OCI-LY1 (cell line): ENCODE measurements at regions not wholly inside any gene's neighbourhood (a gene's known extent, or its start where the extent isn't known, plus 50 kb on each side); places are given as distances from the start of the nearest gene placed in this dataset.

ENCODE experiments used
- H2AFZ ChIP-seq: fragments of 200-600 bp; sonication (generic), shearing (Covaris generic); 2 replicates; pipeline ENCODE4 v1.6.0; 2014; ENCODE audit warnings: antibody characterized with exemption, mild to moderate bottlenecking, low read length
- H3F3A ChIP-seq: fragments of 200-600 bp; sonication (generic), shearing (Covaris generic); 2 replicates; pipeline ENCODE4 v1.6.0; 2014; ENCODE audit warnings: mild to moderate bottlenecking, antibody characterized with exemption, low read length, moderate library complexity; ENCODE audit not compliant: insufficient read depth
- H3K27ac ChIP-seq: fragments of 200-600 bp; sonication (generic); 2 replicates; pipeline ENCODE4 v1.5.1; 2014; ENCODE audit warnings: low read length, mixed run types, mild to moderate bottlenecking, low read depth; ENCODE audit not compliant: poor library complexity, severe bottlenecking
- H3K27me3 ChIP-seq: fragments of 200-600 bp; sonication (generic); 2 replicates; pipeline ENCODE4 v1.6.0; 2014; ENCODE audit warnings: antibody characterized with exemption, mild to moderate bottlenecking, low read length, moderate library complexity; ENCODE audit not compliant: insufficient read depth
- H3K36me3 ChIP-seq: fragments of 200-600 bp; sonication (generic); 2 replicates; pipeline ENCODE4 v1.6.1; 2014; ENCODE audit warnings: mild to moderate bottlenecking, antibody characterized with exemption, low read length, moderate library complexity, mixed read lengths; ENCODE audit not compliant: insufficient read depth
- H3K4me1 ChIP-seq: fragments of 200-600 bp; sonication (generic); 2 replicates; pipeline ENCODE4 v1.5.1; 2014; ENCODE audit warnings: mild to moderate bottlenecking, low read length, moderate library complexity; ENCODE audit not compliant: insufficient read depth, severe bottlenecking
- H3K4me2 ChIP-seq: fragments of 200-600 bp; sonication (generic), shearing (Covaris generic); 2 replicates; pipeline ENCODE4 v1.6.1; 2014; ENCODE audit warnings: low read length
- H3K4me3 ChIP-seq: fragments of 200-600 bp; sonication (generic); 2 replicates; pipeline ENCODE4 v1.5.1; 2014; ENCODE audit warnings: low read length, low read depth, mild to moderate bottlenecking, mixed read lengths; ENCODE audit not compliant: poor library complexity, severe bottlenecking
- H3K79me2 ChIP-seq: fragments of 200-600 bp; shearing (Covaris generic); 2 replicates; pipeline ENCODE4 v1.6.1; 2016; ENCODE audit warnings: mixed run types, low read length, mixed read lengths; ENCODE audit not compliant: insufficient read depth
- H3K9ac ChIP-seq: fragments of 200-600 bp; sonication (generic), shearing (Covaris generic); 2 replicates; pipeline ENCODE4 v1.6.1; 2014; ENCODE audit warnings: mild to moderate bottlenecking, low read length, mixed read lengths
- H3K9me2 ChIP-seq: fragments of 200-600 bp; sonication (generic), shearing (Covaris generic); 2 replicates; pipeline ENCODE4 v1.6.1; 2014; ENCODE audit warnings: low read depth, mild to moderate bottlenecking, low read length, mixed read lengths
- H3K9me3 ChIP-seq: fragments of 200-600 bp; shearing (Covaris generic); 2 replicates; pipeline ENCODE4 v1.6.1; 2014; ENCODE audit warnings: low read length, mixed read lengths
- H4K20me1 ChIP-seq: fragments of 200-600 bp; sonication (generic), shearing (Covaris generic); 2 replicates; pipeline ENCODE4 v1.6.0; 2016; ENCODE audit warnings: mild to moderate bottlenecking, low read length; ENCODE audit not compliant: insufficient read depth
- CTCF ChIP-seq: fragments of 200-600 bp; sonication (generic), shearing (Covaris generic); IDR thresholded peaks from 2 replicates; pipeline ENCODE4 v1.5.1; 2017; ENCODE audit warnings: mild to moderate bottlenecking, antibody characterized with exemption, low read length, moderate library complexity, mixed read lengths
- EZH2 ChIP-seq: fragments of 200-600 bp; sonication (generic), shearing (Covaris generic); IDR thresholded peaks from 2 replicates; pipeline ENCODE4 v1.8.0; 2017; ENCODE audit warnings: borderline replicate concordance, mixed run types, mild to moderate bottlenecking, antibody characterized with exemption, low read length, moderate library complexity, mixed read lengths

- no peak overlapping the region for H3K4me2 ChIP-seq
- no peaks in the 10 kb centered on the region for H3K4me1 ChIP-seq
- no peaks in the 10 kb centered on the region for H3K9me2 ChIP-seq
- no peak overlapping the region for H3K4me3 ChIP-seq
- no peaks in the 10 kb centered on the region for H3K9me3 ChIP-seq
- H3K27ac ChIP-seq: no peak overlapping the region
- no peaks in the 10 kb centered on the region for H3F3A ChIP-seq
- no peaks in the 10 kb centered on the region for H3K27me3 ChIP-seq
- H4K20me1 ChIP-seq: no peaks in the 10 kb centered on the region
- H3K9ac ChIP-seq: no peak overlapping the region
- H3K36me3 ChIP-seq: no peaks in the 10 kb centered on the region
- no peak overlapping the region for H2AFZ ChIP-seq
- TF ChIP-seq CTCF: no peak
- TF ChIP-seq EZH2: no peak
- H3K79me2 ChIP-seq: no peaks in the 10 kb centered on the region
Observed at GRCh38 chr20:5377484-5377883, 60.7 kb upstream of the PROKR2 start.

DNA sequence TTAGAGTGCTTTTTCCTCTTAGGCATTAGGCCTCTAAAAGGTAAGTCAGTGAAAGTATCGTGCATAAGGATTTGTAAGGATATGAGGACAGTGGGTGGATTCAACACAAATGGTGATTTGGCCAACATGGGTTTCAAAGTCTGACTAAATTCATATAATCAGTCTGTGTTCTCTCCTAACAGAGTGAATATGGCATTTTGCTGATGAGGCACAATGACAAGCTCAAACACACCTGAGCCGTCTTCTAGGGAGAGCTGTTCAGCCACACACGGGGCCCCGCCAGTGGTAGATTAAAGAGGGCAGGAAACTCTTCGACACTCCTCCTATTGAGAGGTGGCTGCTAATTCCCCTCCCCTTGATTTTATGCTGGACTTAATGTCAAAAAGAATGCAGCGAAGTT lies 59.5 kb upstream of the PROKR2 start:
- H3K9me3 ChIP-seq: no peaks in the 10 kb centered on the region
- H3K9me2 ChIP-seq: no peaks in the 10 kb centered on the region
- no peak overlapping the region for H3K4me2 ChIP-seq
- no peaks in the 10 kb centered on the region for H3F3A ChIP-seq
- no peak overlapping the region for H3K9ac ChIP-seq
- no peak overlapping the region for H3K27ac ChIP-seq
- no peak overlapping the region for H3K4me3 ChIP-seq
- no peaks in the 10 kb centered on the region for H4K20me1 ChIP-seq
- H3K27me3 ChIP-seq: no peaks in the 10 kb centered on the region
- no peaks in the 10 kb centered on the region for H3K36me3 ChIP-seq
- no peak overlapping the region for H2AFZ ChIP-seq
- no peaks in the 10 kb centered on the region for H3K79me2 ChIP-seq
- TF ChIP-seq EZH2: no peak
- TF ChIP-seq CTCF: no peak
- H3K4me1 ChIP-seq: no peaks in the 10 kb centered on the region

GRCh38 chr20:5374171-5374570 lies 57.4 kb upstream of the PROKR2 start:
- Histone ChIP-seq H4K20me1 (no peaks in the 10 kb centered on the region), H3K27me3 (no peaks in the 10 kb centered on the region), H3K36me3 (no peaks in the 10 kb centered on the region), H3K4me3 (no peak overlapping the region), H3K9me2 (no peaks in the 10 kb centered on the region), H3K4me1 (no peaks in the 10 kb centered on the region), H3K79me2 (no peaks in the 10 kb centered on the region), H3K4me2 (no peak overlapping the region), H3K9me3 (no peaks in the 10 kb centered on the region), H3K27ac (no peak overlapping the region), H3F3A (no peaks in the 10 kb centered on the region), H3K9ac (no peak overlapping the region), H2AFZ (no peak overlapping the region)
- TF ChIP-seq CTCF (no peak), EZH2 (no peak)
